ENCODE measurements at regions not wholly inside any gene's neighbourhood (a gene's known extent, or its start where the extent isn't known, plus 50 kb on each side); places are given as distances from the start of the nearest gene placed in this dataset.
A peak's percentile ranks its signal among the peaks of the same experiment; 100 is the strongest.
"Not testable (repeated sequence)": the region's sequence is repeated elsewhere in the genome, so short reads cannot be mapped to it uniquely, and the experiment has no call there.

DNA sequence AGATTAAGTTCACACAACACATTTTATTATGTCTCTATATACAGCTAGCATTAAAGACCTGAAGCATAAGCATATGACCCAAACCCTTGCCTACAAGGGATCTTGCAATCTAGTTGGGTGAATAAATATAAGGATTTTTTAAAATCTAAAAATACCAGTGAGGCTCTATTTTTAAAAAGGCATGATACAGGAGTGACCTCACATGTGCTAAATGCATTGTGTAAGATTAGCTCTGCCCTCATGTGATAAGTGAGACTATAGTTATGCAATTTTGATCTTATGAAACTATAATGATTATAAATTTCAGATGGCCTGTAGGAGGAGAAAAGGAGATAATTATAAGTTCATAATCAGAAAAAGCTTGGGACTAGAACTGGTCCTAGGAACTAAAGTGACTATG lies 451.0 kb upstream of the MAN1A1 start:
- no peak for DNase-seq (ENCODE audit: low spot score)

DNA sequence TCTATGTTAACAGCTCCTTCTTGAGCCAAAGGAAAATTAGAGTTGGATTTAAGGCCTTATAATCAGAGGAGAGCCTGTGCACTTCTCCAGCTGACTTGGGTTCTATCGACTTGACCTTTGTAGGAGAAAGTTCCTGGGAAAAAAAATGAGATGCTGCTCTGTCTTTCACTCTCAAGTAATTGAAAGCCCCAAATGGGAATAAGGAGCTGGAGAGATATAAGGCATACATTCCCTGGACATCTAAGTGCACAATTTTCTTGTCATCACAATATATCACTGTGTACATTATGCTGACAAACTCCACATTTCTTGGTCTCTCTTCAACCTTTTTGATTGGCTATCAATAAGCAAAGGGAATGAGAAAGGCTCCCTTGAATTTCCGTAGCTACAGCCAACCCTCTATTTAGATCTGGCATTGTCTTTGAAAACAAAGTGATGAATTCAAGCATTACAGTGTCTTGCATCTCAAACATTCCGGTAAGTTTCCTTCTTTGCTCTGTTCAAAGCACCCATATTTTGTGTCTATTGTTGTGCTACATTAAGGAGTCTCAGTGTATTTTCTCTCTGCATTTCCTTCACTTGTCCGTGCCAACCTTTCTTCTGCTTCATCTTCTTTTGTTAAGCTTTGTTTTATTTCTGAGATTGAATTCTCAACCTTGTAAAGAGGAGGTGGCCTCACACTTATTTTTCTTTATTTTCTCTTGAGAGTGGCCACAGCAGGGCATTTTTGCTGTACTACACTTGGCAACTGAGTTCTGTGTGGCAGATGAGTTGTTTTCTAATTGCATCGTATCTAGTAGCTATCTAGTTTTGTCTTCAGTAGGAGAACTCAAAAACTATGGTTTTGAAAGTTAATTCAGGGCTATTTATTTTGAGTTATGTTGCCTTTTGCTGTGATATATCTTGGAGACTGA lies 450.3 kb upstream of the MAN1A1 start:
- DNase-seq (ENCODE audit: low spot score): no peak

DNA sequence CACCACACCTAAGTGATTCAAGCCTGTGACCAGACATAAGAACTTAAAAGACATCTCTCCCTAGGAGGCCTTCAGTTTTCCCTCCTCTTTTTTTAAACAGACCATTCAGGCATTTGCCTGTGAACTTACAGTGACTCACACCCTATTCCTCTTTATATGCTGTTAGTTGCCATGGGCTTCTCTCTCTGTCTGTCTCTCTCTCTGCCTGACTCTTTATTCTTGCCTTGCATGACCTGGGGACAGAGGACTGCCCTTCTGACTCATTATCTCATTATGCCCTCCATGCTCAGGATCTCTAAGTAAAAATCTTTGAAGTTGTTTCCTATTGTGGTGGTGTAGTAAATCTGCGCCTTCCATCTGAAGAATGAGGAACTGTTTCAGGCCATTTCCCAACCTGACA lies 442.2 kb upstream of the MAN1A1 start:
- DNase-seq (ENCODE audit: low spot score): no peak

DNA sequence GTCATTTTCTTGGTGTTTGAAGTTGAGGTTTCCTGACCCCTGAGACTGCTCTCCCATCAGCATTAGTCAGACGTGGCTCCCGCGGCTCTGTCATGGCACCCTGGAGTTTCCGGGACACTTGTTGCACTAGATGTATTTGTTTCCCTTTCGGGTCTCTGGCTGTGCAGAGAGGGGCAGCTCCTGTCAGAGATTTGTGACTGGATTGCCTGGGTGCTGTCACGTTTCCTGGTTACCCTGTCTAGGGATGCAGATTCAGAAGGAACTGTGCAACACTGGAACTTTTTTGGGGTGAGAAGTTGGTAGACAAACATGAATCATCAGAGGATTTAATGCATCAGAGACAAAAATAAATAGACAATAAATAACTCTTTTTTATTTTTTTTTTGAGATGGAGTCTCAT lies 431.8 kb upstream of the MAN1A1 start:
- DNase-seq (ENCODE audit: low spot score): no peak

DNA sequence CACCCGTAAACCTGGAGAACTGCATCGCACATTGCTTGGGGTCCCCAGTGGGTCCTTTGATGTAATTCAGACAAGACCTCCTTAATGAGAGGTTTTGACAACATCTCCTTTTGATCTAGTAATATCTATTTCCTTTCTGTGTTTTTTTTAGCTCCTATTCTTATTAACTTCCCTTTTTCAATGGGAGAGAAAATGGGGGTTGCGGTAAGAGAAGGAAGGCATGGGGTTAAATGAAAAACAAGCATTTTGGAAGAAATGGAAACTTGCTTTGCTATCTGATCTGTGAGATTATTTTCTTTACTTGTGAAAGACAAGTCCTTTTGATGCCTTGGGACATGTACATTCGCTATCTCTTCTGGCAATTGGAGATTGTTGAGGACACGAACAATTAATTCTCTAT lies 418.6 kb upstream of the MAN1A1 start:
- no peak for DNase-seq (ENCODE audit: low spot score)

DNA sequence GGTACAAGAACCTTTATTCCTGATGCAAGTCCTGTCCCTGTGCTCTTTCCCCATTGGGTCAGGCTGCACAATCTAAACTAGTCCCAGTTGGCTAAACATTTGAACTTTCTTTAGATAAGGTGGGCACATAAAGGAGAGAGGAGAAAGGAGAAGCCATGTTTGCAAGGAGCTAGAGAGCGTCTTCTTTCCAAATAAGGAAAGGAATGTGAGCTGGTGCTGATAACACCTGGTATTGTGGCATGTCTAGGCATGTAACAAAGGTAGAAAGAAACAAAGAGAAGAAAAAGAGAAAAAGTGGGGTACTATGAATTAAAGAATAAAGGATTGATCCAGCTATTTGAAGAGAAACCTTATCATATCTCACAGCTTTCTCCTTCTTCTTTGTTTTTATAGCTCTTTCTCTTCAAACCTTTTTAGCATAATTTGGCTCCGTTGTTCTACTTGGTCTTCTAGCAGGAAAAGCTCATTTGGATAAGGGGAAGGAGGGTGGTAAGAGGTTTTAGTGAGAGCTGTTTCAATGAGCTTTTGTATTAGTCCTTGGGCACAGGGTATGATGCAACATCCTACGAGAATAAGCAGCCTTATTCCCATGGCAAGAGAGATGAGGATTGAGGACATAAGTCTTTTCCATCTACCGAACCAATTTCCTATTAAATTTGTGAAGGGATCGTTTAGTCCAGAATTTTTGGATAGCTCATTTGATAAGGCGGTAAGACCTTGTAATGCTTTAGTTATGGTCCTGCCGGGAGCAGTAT lies 415.5 kb upstream of the MAN1A1 start:
- no peak for DNase-seq (ENCODE audit: low spot score)

DNA sequence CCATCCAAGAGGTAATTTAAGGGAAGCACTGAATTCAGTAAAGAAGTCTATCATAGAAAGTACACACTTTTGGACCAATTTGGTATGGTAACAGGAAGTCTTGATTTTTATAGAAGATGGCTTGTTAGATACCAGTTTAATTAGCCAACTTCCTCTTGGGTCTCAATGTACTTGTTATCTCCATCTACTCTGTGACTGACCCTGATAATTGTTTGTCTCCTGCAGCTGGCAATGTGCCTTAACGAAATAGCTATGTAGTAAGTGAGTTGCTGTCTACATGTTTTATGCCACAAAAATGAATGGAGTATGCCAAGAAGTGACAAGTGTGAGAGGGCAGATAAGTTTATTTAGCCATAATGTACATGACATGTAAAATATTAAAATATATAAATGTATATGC lies 410.5 kb upstream of the MAN1A1 start:
- DNase-seq (ENCODE audit: low spot score): no peak

DNA sequence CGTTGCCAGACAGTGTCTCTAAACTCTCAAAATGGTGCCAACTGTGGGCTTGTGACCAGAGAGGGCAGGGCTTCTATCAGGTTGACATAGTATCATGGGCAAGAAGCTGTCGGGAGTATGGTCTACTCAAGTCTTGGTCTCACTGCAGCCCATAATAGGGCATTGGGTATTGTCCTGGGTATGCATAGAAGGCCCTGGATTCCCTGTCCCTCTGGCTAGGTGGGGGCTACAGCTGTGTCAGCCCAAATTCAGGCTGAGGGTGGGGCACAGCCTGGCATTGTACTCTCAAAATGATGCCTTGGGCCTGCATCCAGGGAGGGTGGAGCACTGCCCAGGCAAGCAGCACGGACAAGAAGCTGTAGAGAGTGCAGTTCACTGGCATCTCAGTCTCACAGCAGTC lies 408.8 kb upstream of the MAN1A1 start:
- no peak for DNase-seq (ENCODE audit: low spot score)

DNA sequence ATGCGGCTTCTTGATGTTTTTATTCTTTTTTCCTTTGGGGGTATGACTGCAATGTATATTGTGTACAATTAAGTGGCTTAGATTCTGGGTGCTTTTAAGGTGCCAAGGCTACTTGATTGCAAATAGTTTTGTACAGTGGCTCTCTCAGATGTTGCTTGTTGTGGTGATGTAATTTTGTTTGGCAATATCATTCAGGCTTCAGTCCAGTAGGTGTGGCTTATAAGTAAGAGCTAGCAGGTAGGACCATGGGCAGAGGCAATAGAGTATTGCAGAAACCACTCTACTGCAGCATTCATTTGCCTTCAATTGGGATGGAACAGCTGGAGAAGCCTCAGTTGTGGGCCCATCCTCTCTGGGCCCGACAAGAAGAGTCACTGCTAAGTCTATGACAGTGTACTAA lies 407.9 kb upstream of the MAN1A1 start:
- DNase-seq (ENCODE audit: low spot score): no peak

DNA sequence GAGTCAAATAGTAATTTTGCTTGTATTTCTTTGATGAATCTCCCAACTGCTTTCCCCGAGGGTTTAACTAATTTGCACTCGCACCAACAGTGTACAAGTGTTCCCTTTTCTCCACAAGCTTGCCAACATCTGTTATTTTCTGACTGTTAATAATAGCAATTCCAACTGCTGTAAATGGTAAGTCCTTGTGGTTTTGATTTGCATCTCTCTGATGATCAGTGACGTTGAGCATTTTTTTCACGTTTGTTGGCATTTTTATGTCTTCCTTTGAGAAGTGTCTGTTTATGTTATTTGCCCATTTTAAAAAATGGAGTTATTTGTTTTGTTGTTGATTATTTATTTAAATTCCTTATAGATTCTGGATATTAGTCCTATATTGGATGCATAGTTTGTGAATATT lies 399.8 kb upstream of the MAN1A1 start:
- DNase-seq (ENCODE audit: low spot score): no peak

DNA sequence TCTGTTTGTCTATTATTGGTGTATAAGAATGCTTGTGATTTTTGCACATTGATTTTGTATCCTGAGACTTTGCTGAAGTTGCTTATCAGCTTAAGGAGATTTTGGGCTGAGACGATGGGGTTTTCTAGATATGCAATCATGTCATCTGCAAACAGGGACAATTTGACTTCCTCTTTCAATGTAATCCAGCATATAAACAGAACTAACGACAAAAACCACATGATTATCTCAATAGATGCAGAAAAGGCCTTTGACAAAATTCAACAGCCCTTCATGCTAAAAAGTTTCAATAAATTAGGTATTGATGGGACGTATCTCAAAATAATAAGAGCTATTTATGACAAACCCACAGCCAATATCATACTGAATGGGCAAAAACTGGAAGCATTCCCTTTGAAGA lies 399.0 kb upstream of the MAN1A1 start:
- not testable (repeated sequence) for DNase-seq (ENCODE audit: low spot score)

DNA sequence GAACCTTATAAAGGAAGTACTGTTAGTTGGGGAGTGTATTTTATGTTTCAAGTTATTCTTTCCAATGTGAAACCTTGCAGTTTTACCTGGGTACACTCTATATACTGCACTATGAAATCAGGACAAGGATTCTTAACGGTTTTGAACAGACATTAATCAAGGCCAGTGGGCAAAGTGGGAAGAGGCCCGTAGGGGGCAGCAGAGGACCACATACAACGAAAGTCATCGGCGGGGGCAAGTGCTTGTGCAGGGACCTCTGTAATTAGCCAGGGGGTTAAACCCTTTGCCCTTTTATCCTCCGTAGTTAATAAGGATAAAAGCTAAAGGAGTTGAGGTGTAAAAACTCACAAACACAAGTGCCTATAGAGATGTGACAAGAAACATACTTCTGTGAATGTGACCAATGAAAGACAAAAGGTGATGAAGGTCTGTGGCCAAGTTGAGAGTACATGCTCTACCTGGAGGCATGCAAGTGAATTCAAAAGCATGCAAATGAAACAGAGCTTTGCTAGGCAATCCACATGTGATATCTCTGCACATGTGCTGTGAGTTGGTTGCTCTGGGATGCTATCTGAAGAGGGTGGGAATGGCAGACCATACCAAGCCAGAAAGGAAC lies 392.7 kb upstream of the MAN1A1 start:
- DNase-seq (ENCODE audit: low spot score): peak; percentile 67

DNA sequence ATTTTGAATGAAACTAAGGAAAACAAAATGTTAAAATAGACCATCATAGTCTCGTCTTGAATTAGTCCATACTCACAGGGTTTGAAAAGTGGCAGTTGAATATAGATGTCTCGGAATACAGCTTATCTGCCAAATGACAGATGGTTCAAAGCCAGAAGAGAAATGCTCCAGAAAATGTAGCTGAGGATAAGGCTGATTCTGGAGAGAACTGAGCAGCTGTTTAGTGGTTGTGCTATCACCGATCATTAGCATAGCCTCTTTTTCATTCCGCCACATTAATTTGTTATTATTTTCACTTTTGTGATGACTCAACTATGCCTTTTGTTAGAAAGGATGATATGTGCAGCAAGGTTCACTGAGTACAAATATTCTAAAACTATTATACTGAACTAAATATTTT lies 390.2 kb upstream of the MAN1A1 start:
- no peak for DNase-seq (ENCODE audit: low spot score)

DNA sequence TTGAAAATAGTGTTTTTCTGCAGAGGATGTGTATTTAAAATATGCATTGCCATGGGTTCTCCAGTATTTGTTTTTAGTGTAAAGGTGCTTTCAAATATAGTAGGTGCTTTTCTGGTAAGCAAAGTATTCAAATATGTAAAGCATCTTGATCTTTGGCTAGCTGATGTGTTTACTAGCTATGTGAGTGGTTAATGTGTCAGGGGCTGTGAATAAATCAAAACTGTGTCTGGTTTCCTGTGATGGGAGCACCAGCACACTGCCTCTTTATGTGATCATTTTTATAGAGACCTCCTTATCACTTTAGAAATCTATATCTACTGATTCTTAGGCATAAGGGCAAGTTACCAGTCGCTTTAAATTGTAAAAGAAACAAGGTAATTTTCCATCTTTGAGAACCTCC lies 388.9 kb upstream of the MAN1A1 start:
- DNase-seq (ENCODE audit: low spot score): no peak

DNA sequence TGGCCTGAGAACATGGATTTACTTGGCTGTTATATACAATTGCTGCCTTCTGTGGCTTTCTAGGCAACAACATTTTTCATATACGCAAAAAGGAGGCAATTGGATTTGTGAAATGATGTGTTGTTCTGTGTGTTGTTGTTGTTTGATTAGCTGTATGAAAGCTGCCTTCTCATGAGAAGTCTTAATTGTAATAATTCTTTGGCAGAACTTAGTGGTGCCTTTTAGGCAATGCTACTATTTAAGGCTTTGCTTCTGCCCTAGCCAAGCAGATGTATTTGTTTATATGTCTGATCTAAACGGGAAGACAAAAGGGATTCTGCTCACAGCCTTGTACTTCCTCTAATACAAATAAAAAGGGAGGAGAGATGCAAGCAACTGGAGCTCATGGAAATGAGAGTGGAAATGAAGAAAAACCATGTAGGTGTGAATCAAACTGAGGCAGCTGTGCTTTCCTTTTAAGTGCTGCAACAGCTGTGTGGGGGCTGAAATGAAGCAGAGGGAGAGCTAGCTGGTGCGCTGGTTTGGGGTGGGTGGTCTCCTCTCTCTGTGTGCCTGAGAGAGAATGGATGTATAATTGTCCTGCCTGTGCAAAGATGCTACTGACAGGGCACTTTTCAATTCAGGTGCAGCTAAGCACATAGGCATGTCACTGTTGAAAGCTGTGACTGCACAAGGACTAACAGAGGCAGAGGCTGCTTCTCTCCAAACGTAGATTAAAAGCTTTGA lies 386.9 kb upstream of the MAN1A1 start:
- DNase-seq (ENCODE audit: low spot score): no peak

DNA sequence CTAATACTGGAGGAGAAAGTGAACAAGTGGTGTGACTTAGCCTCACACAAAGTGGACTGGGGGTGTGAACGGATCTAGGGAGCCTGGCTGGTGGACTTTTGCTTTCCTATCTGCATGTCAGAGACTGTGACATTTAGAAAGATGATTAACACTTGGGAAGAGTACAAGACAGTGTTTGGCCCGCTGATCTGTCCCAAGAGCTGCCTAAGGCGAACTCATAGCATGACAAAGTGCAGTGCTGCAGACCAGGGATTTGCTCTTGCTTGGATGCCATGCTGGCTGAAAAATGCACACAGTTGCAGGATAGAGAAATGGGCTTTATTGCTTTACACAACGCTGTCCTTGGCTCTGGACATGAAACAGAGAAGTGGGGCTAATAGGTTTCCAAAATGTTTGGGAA lies 386.0 kb upstream of the MAN1A1 start:
- DNase-seq (ENCODE audit: low spot score): no peak

DNA sequence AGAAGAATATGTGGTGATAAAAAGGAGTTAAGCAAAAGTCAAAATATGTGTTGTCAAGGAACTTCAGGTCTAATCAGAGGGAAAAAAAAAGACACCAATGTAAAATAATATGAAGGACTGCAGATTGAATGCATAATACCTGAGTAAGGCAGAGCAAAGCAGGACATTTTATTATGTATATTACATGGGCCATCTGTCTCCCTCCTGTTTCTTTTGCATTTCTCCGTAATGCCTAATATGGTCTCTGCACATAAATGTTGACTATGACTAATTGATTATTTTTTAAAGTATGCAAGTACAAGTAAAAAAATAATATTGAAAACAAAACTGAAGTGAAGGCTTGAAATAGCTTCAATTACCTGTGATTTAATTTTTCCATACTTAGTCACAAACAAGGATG lies 384.7 kb upstream of the MAN1A1 start:
- DNase-seq (ENCODE audit: low spot score): no peak

DNA sequence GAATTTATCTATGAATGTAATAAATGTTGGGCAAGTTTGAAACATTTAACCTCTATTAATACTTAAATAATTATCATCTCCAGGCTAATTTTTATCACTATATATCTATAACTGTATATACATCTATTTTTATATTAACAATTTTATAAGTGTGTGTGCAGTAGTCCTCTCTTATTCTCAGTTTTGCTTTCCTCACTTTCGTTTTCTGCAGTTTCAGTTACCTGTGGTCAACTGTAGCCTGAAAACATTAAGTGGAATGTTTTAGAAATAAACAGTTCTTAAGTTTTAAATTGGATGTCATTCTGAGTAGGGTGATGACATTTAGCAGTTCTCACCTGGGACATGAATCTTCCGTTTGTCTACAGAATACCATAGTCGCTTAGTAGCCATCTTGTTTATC lies 379.4 kb upstream of the MAN1A1 start:
- no peak for DNase-seq (ENCODE audit: low spot score)

DNA sequence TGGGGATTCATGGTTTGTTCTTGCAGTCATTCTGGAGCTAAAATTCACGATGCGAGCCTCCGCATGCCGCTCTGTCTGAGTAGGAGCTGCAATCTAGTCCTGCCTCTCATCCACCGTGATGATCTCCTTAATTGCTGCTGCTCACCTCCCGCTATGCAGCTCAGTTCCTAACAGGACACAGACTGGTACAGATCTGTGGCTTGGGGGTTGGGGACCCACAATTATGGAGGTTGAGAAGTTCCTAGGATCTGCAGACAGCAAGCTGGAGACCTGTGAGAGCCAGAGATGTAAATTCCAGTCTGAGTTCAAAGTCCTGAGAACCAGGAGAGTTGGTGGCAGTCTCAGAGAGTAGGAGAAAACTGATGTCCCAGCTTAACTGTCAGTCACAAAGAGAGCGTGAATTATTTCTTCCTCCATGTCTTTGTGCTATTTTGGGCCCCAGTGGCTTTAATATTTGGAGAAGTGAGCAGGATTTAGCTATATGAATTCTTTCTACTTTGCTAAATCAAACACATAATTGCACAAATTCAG lies 378.7 kb upstream of the MAN1A1 start:
- DNase-seq (ENCODE audit: low spot score): no peak

DNA sequence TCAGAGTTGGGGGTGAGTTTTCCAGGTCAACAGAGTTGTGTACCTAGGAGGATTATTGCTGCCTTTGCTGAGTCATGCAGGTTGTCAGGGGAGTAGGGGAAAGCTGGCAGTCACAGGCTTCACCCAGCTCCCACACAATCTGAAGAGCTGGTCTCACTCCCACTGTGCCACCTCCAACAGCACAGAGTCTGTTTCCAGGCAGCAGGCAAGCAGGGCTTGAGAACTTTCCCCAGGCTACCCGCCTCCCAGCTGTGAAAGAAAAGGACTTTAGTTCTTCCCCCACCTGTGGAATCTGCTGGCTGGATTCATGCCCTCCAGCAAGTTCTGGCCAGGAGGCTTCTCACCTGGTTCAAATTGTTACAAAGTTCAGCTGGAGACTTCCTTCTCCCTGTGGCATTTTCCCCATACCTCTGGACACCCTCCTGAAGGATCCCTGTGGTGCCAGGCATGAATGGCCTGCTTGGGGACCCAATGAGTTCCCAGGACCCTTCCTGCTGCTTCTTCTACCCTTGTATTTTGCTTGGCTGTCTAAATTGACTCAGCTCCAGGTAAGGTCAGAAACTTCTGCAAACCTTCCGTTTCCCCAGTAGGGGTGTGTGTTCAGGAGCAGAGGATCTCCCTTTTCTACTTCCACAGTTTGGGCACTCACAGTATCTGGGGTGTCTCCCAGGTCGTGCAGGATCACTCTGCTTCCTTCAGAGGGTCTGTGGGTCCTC lies 378.1 kb upstream of the MAN1A1 start:
- no peak for DNase-seq (ENCODE audit: low spot score)

DNA sequence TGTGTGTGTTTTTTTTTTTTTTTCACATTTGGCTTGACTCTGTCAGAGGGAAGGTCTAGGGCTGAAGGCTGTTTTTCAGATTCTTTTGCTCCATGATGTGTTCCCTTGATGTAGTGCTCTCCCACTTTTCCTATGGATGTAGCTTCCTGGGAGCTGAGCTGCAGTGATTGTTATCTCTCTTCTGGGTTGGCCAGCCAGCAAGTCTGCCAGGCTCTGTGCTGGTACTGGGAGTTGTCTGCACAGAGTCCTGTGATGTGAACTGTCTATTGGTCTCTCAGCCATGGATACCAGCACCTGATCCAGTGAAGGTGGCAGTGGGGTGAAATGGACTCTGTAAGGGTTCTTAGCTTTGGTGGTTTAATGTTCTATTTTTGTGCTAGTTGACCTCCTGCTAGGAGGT lies 377.4 kb upstream of the MAN1A1 start:
- DNase-seq (ENCODE audit: low spot score): not testable (repeated sequence)

Data from D341Med (cell line).